K562 (cell line): ENCODE measurements at regions not wholly inside any gene's neighbourhood (a gene's known extent, or its start where the extent isn't known, plus 50 kb on each side); places are given as distances from the start of the nearest gene placed in this dataset.

Source experiments
- ATAC-seq: fragments of 200-7000 bp; cut with Tn5 transposase; 3 replicates; pipeline ENCODE4 v1.9.1; 2020; ENCODE audit warnings: moderate library complexity
- BruUV-seq: library from RNA; stranded (reverse); fragments of 400-500 nt; replicated peaks from 2 replicates; lab custom pipeline; 2021; lab: Mats Ljungman, UMichigan
- CTCF ChIA-PET: fragments of 300-600 bp; formaldehyde crosslinking; extraction: SDS; loops from one replicate; lab custom pipeline; 2021; ENCODE audit warnings: low intra/inter-chr PET ratio; lab: Yijun Ruan, JAX
- POLR2A ChIA-PET: fragments of 300-600, 350-650 bp; sonication (Branson Sonifier 250); formaldehyde crosslinking; extraction: SDS; loops from one replicate; lab custom pipeline; 2021; ENCODE audit warnings: antibody characterized with exemption, inconsistent platforms; lab: Yijun Ruan, JAX
- DNase-seq, 4 experiments: peaks; one replicate each; pipeline versions ENCODE4 v3.0.0 to v3.0.0-alpha.2; 2011 to 2018; ENCODE audit warnings: low spot score in 3 of 4, mixed read lengths in 3 of 4; ENCODE audit errors: extremely low read depth in 1 of 4
- FAIRE-seq: peaks from 2 replicates; lab custom pipeline; 2011; peaks lifted over from hg19 to GRCh38; lab: Jason Lieb, UNC
- H2AFZ ChIP-seq: 2 replicates; pipeline ENCODE4 v1.6.0; 2011; ENCODE audit warnings: low read depth, low read length, control low read depth, inconsistent platforms
- H3K27ac ChIP-seq: fragments of 200-600 bp; 3 replicates; pipeline ENCODE4 v1.8.0; 2011; ENCODE audit warnings: low read depth, mild to moderate bottlenecking, control low read depth, inconsistent platforms, low read length, moderate library complexity, mixed read lengths; ENCODE audit errors: extremely low read depth
- H3K27me3 ChIP-seq, 2 experiments: fragments of 300-600 bp in 1 of 2; 2 replicates in 1 of 2; 3 replicates in 1 of 2; pipeline versions ENCODE4 v1.6.0 to v1.8.0; 2011; ENCODE audit warnings: inconsistent platforms in 2 of 2, low read length in 2 of 2, mild to moderate bottlenecking in 1 of 2, mixed read lengths in 1 of 2, moderate library complexity in 1 of 2; ENCODE audit not compliant: control insufficient read depth in 2 of 2, insufficient read depth in 2 of 2
- H3K36me3 ChIP-seq: fragments of 300-600 bp; 3 replicates; pipeline ENCODE4 v1.8.0; 2011; ENCODE audit warnings: mild to moderate bottlenecking, low read length, inconsistent platforms; ENCODE audit not compliant: control insufficient read depth, insufficient read depth
- H3K4me1 ChIP-seq, 2 experiments: fragments of 200-600 bp in 1 of 2; replicated peaks in 1 of 2; 2 replicates in 1 of 2; 3 replicates in 1 of 2; pipeline versions ENCODE4 v1.5.1 to v1.8.0; 2011; ENCODE audit warnings: inconsistent platforms in 2 of 2, low read length in 2 of 2, mild to moderate bottlenecking in 1 of 2, mixed read lengths in 1 of 2, moderate library complexity in 1 of 2; ENCODE audit not compliant: control insufficient read depth in 2 of 2, insufficient read depth in 2 of 2
- H3K4me2 ChIP-seq: 2 replicates; pipeline ENCODE4 v1.6.1; 2011; ENCODE audit warnings: low read length, control low read depth, inconsistent platforms, mixed read lengths; ENCODE audit not compliant: insufficient read depth
- H3K4me3 ChIP-seq: fragments of 200-600 bp; sonication (generic), shearing (Covaris generic); 2 replicates; pipeline ENCODE4 v1.5.1; 2016; ENCODE audit warnings: control low read depth, inconsistent platforms
- H3K79me2 ChIP-seq: fragments of 200-600 bp; 3 replicates; pipeline ENCODE4 v1.8.0; 2011; ENCODE audit warnings: low read length, inconsistent platforms; ENCODE audit not compliant: control insufficient read depth, insufficient read depth
- H3K9ac ChIP-seq, 2 experiments: 2 replicates each; pipeline versions ENCODE4 v1.6.0 to v1.6.1; 2011; ENCODE audit warnings: low read depth in 2 of 2, low read length in 2 of 2, control low read depth in 1 of 2, inconsistent platforms in 1 of 2, mild to moderate bottlenecking in 1 of 2, mixed read lengths in 1 of 2; ENCODE audit not compliant: insufficient read depth in 1 of 2
- H3K9me1 ChIP-seq: one replicate; pipeline ENCODE4 v1.6.0; 2011; ENCODE audit warnings: inconsistent platforms, mild to moderate bottlenecking, low read length, moderate library complexity; ENCODE audit not compliant: control insufficient read depth, insufficient read depth
- H3K9me3 ChIP-seq: replicated peaks from 2 replicates; pipeline ENCODE4 v1.5.1; 2011; ENCODE audit warnings: low read depth, low read length, inconsistent platforms; ENCODE audit not compliant: control insufficient read depth, insufficient read depth
- H4K20me1 ChIP-seq: replicated peaks from 2 replicates; pipeline ENCODE4 v1.6.1; 2011; ENCODE audit warnings: low read length, inconsistent platforms, mixed read lengths; ENCODE audit not compliant: control insufficient read depth, insufficient read depth
- BRD4 ChIP-seq: fragments of 200-600 bp; sonication (generic); IDR thresholded peaks from 2 replicates; pipeline ENCODE4 v1.6.1; 2017; ENCODE audit warnings: inconsistent platforms
- DPF2 ChIP-seq: fragments of 450-650 bp; IDR thresholded peaks from 2 replicates; pipeline ENCODE4 v1.6.1; 2016
- ILK ChIP-seq: fragments of 450-650 bp; IDR thresholded peaks from 2 replicates; pipeline ENCODE4 v1.6.1; 2016; ENCODE audit warnings: missing genetic modification characterization, low read depth, mild to moderate bottlenecking, missing compliant biosample characterization, moderate library complexity, borderline replicate concordance
- KHSRP ChIP-seq: fragments of 450-650 bp; IDR thresholded peaks from 2 replicates; pipeline ENCODE4 v1.6.1; 2017
- MYC ChIP-seq, 2 experiments: fragments of 250-450 bp in 1 of 2; sonication (Bioruptor Pico) in 1 of 2; IDR thresholded peaks; 2 replicates each; pipeline versions ENCODE4 v1.5.1 to v1.6.1; 2012 to 2021; ENCODE audit warnings: low read depth in 2 of 2, borderline replicate concordance in 1 of 2, improper control_type of control experiment in 1 of 2, low read length in 1 of 2, mild to moderate bottlenecking in 1 of 2, moderate library complexity in 1 of 2
- PPARD ChIP-seq: fragments of 250-450 bp; sonication (Bioruptor Pico); IDR thresholded peaks from 2 replicates; pipeline ENCODE4 v1.8.0; 2022; ENCODE audit warnings: inconsistent platforms, mild to moderate bottlenecking, moderate library complexity
- RBM17 ChIP-seq: fragments of 200-400 bp; formaldehyde crosslinking; IDR thresholded peaks from 2 replicates; pipeline ENCODE4 v1.6.1; 2017; ENCODE audit warnings: low read depth, mild to moderate bottlenecking, low read length, borderline replicate concordance
- RHOXF2B ChIP-seq: fragments of 250-450 bp; sonication (Bioruptor Pico); conservative IDR thresholded peaks from 2 replicates; pipeline ENCODE4 v1.5.1; 2021
- SP2 ChIP-seq: IDR thresholded peaks from 2 replicates; pipeline ENCODE4 v1.6.1; 2011; ENCODE audit warnings: mild to moderate bottlenecking, low read depth, low read length, moderate library complexity; ENCODE audit not compliant: poor library complexity, severe bottlenecking; ENCODE audit errors: extremely low read depth
- SUPT5H ChIP-seq: fragments of 450-650 bp; IDR thresholded peaks from 2 replicates; pipeline ENCODE4 v1.6.1; 2016
- UBTF ChIP-seq, 2 experiments: IDR thresholded peaks; 2 replicates each; pipeline ENCODE4 v1.6.1; 2012; ENCODE audit warnings: improper control_type of control experiment in 2 of 2, low read depth in 2 of 2, low read length in 2 of 2, borderline replicate concordance in 1 of 2
- ZNF408 ChIP-seq: fragments of 250-450 bp; sonication (Bioruptor Pico); IDR thresholded peaks from 2 replicates; pipeline ENCODE4 v1.4.0; 2020; ENCODE audit warnings: low read depth, mild to moderate bottlenecking, moderate library complexity
- ZNF518B ChIP-seq: fragments of 250-450 bp; sonication (Bioruptor Pico); IDR thresholded peaks from 2 replicates; pipeline ENCODE4 v1.5.0; 2021; ENCODE audit warnings: mild to moderate bottlenecking, moderate library complexity
- ZNF785 ChIP-seq: fragments of 250-450 bp; sonication (Bioruptor Pico); IDR thresholded peaks from 2 replicates; pipeline ENCODE4 v1.4.0; 2020; ENCODE audit warnings: mild to moderate bottlenecking
- WGBS: fragments of 100-300 bp; shearing (Covaris generic); methylation state at CpG from one replicate; pipeline ENCODE4 v1.1.6; 2016; ENCODE audit warnings: low coverage, mixed read lengths; ENCODE audit not compliant: insufficient coverage; ENCODE audit errors: missing lambda C conversion rate; 5-methylcytosine and 5-hydroxymethylcytosine counted together
- in situ Hi-C: fragments of 300-500 bp; cut with MboI; formaldehyde crosslinking; loops from 4 replicates; pipeline ENCODE4 v1.15.0; 2018; ENCODE audit warnings: inconsistent platforms, mixed read lengths
- intact Hi-C: fragments of 100-400 bp; cut with micrococcal nuclease; formaldehyde crosslinking; loops from 2 replicates; pipeline ENCODE4 v1.14.2; 2022

- no peak for FAIRE-seq
- WGBS = 2% methylated on average over 4 of the region's 4 CpGs
- no peaks in the 10 kb centered on the region for H3K36me3 ChIP-seq
- POLR2A ChIA-PET = no interaction called here
- DNase-seq = no peak
- no peak overlapping the region for H3K4me3 ChIP-seq
- H3K4me2 ChIP-seq = no peak overlapping the region
- no peak overlapping the region for H3K27ac ChIP-seq
- no peak for TF ChIP-seq RBM17
- TF ChIP-seq RHOXF2B (CRISPR knock-in tag) = no peak
- no peak for TF ChIP-seq ZNF518B (CRISPR knock-in tag)
- no peak for TF ChIP-seq DPF2
- TF ChIP-seq MYC (IDR thresholded peaks at IDR 0.05; ENCODE audit: low read depth, low read length) = no peak
- TF ChIP-seq MYC (CRISPR knock-in tag; IDR thresholded peaks at IDR 0.05; ENCODE audit: borderline replicate concordance, low read depth) = no peak
- TF ChIP-seq ILK (tag) = no peak
- no peak for TF ChIP-seq BRD4
- TF ChIP-seq KHSRP = no peak
- TF ChIP-seq SUPT5H = no peak
- TF ChIP-seq ZNF408 (CRISPR knock-in tag) = no peak
- TF ChIP-seq ZNF785 (CRISPR knock-in tag) = no peak
- no peak for TF ChIP-seq SP2
- TF ChIP-seq PPARD = no peak
- no peak for TF ChIP-seq UBTF (IDR thresholded peaks at IDR 0.05; ENCODE audit: borderline replicate concordance in 1 of 2, low read depth in 2 of 2, low read length in 2 of 2)
- TF ChIP-seq, all 486 proteins: peak for 0
- Histone ChIP-seq H3K9me3 (no peaks in the 10 kb centered on the region), H3K9me1 (peaks cover 2% of the 10 kb centered on the region), H2AFZ (no peak overlapping the region), H3K9ac (no peak overlapping the region), H3K27me3 (peaks cover 64 to 76% of the 10 kb centered on the region in 2 experiments), H4K20me1 (no peaks in the 10 kb centered on the region; the same call in 1 of the 2 replicates), H3K79me2 (no peaks in the 10 kb centered on the region), H3K4me1 (peaks cover 0 to 3% of the 10 kb centered on the region in 2 experiments; a peak in 2 of 5 replicates)
- no peak for ATAC-seq
- CTCF ChIA-PET = no interaction called here
- in situ Hi-C loops = no loop called here
- intact Hi-C loops = no loop called here
- BruUV-seq = no TSS peak
These were observed 99.2 kb downstream of the PSMG1 start for GRCh38 chr21:39084073-39084472.
